NCI-H82 (cell line): ENCODE measurements at regions not wholly inside any gene's neighbourhood (a gene's known extent, or its start where the extent isn't known, plus 50 kb on each side); places are given as distances from the start of the nearest gene placed in this dataset.
A peak's percentile ranks its signal among the peaks of the same experiment; 100 is the strongest.

ENCODE experiments used
- DNase-seq: peaks from one replicate; lab custom pipeline; 2025; lab: John Stamatoyannopoulos, UW

DNA sequence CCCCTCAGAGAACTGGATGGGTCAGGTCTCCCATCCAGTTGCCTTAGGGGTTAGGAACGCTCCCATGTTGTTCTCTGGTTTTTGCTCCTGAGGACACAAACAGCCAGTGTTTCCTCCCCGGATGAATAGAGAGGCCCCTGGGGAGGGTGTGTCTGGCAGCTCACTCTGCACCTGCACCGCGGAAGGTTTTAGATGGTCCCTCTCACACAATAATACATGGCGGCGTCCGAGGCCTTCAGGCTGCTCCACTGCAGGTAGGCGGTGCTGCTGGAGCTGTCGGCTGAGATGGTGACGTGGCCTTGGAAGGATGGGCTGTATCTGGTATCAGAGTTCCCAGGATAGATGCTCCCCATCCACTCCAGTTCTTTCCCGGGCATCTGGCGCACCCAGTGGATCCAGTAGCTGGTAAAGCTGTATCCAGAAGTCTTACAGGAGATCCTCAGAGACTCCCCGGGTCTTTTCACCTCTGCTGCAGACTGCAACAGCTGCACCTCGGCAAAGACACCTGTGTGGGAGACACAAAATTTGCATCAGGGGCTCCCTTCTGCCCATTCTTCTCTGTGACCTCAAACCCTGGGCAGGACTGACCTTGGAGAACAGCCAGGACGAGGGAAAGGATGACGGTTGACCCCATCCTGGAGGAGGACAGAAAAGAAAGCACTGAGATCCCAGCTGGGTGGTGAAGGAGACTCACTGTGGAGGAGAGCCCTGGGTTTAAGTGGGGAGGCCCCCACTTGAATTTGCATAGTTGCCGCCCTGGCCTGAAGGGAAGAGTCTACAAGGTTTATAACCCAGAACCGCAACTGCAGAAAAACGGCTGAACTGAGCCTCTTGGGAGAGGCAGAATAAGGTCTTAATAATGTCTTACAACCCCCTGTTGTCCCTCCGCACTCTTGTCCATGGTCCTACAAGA lies 1324.8 kb downstream of the TMEM121 start:
- no peak for DNase-seq

DNA sequence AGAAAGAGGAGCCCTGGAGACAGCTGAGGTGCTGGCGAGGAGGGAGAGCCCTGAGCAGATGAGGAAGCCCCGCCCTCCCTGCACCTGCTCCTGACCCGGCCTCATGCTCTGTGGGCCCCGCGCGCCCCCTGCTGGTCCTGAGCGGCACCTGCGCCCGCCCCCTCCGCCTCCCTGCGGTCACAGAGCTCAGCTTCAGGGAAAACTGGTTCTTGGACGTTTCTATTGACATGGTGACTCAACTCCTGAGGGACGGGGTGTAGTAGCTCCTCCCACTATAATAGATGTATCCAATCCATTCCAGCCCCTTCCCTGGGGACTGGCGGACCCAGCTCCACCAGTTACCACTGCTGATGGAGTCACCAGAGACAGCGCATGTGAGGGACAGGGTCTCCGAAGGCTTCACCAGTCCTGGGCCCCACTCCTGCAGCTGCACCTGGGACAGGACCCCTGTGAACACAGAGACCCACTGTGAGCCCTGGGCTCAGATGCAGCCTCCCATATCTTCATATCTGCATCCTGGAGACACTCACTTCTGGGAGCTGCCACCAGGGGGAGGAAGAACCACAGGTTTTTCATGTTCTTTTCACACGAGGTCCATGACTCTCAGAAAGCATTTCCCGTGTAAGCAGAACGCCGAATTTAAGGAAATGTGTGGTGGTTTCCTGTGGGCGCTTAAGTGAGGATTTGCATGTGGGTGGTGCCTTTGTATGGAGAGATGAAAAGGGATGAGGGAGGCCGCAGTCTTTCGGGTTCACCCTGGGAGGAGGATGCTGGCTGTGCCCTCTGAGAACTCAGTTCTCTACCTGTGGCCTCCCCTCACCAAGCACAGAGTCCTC lies 1346.4 kb downstream of the TMEM121 start:
- DNase-seq, result peak; percentile 53

DNA sequence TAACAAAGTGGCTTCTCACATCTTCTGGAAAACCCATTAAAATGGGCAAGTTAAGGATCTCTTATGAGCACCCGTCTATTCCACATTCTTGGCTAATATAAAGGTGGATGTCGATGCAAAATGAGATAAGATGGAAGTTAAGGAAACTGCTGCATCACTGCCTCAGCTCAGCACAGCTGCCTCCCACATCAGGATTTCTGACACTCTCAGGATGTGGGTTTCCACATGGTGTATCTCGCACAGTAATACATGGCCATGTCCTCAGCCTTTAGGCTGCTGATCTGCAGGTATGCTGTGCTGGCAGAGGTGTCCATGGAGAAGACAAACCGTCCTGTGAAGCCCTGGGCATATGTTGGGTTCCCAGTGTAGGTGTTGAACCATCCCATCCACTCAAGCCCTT lies 1348.0 kb downstream of the TMEM121 start:
- no peak for DNase-seq

DNA sequence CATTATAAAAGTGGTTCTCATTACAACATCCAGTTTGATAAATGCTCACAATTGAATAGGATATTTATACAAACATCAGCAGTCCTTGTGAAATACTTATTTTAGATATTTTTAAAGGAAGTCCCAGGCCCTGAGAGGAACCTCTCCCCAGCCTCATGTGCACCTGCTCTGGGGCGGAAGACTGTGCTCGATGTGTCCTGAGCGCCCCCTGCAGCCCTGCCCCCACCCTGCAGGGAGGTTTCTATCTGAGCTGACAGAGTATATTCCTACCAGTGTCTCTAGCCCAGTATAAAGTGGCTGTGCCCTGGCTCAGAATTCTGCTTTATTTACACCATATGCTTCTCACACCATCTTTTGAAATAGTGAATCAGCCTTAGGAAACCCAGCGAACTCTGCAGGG lies 1349.1 kb downstream of the TMEM121 start:
- DNase-seq, result peak; percentile 4

DNA sequence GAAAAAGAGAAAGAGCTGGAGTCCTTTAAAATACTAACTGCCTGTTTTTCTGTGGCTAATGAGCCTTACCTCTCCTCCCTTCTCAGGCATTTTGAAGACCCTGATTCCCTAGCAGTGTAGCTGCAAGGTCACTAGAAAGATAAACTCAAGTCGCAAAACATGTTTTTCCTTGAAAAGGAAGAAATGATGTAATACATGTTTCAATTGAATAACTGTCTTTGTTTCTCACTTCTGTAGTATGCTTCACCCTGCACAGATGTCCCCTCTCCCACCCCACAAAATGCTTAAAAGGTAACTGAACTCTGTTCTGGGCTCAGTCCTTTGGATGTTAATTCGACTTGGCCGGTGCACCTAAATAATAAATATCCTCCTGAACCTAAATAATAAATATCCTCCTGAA lies 1350.3 kb downstream of the TMEM121 start:
- no peak for DNase-seq

DNA sequence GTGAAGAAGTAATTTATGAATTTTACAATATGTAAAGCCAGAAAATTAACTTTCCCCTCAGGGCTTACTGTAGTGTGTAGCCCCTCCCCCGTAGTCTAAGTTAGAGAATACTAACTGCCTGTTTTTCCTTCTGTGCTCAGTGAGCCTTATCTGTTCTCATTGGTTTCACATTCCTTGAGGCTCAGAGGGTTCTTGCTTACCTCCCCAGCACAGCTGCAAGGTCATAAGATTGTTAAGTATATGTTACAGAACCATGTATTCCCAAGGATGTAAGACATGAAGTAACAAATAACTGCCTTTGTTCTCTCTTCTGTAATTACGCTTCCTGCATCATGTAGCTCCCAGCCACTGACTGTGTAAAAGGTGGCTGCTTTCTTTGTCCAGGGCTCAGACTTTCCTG lies 1351.1 kb downstream of the TMEM121 start:
- DNase-seq, result no peak

DNA sequence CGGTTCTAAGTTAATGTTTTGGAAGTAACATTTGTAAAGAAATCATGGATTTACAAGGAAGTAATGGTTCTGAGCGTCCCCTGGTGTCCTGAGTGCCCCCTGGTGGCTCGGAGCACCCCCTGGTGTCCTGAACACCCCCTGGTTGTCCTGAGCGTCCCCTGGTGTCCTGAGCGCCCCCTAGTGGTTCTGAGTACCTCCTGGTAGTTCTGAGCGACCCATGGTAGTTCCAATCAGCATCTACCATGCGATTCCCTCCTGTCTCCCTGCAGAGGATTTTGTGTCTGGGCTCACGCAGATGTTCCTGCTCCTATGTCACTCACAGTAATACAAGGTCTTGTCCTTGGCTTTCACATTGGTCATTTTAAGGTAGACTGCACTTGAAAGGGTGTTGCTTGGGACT lies 1352.9 kb downstream of the TMEM121 start:
- peak; percentile 66 for DNase-seq

DNA sequence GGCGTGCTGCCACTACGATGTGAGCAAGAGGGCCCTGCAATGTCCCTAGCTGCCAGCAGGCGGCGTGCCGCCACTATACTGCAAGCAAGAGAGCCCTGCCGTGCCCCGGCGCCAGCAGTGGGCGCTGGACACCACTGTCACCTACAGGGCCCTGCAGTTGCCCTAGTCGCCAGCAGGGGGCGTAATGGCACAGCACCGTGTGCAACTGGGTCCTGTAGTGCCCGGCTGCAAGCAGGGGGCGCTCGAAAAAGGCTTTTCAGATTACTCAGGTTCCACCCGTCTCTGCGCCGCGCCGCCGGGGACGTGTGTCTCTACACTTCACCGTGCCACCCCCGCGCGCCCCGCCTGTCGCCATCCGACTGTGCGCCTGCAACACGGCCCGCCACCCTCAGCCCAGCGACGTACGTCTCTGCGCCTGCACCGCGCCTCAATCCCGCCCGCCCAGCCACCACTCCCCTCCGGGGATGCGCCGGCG lies 1356.9 kb downstream of the TMEM121 start:
- DNase-seq, result no peak
